GM12892 (cell line): ENCODE measurements at regions not wholly inside any gene's neighbourhood (a gene's known extent, or its start where the extent isn't known, plus 50 kb on each side); places are given as distances from the start of the nearest gene placed in this dataset.
"Not testable (repeated sequence)": the region's sequence is repeated elsewhere in the genome, so short reads cannot be mapped to it uniquely, and the experiment has no call there.

Source experiments
- POLR2A ChIP-seq: IDR thresholded peaks from 2 replicates; pipeline ENCODE4 v1.6.1; 2011; ENCODE audit warnings: low read depth, low read length, control low read depth
- POLR2AphosphoS5 ChIP-seq: IDR thresholded peaks from 2 replicates; pipeline ENCODE4 v1.6.1; 2011; ENCODE audit warnings: low read depth, low read length, control low read depth
- TAF1 ChIP-seq: IDR thresholded peaks from 2 replicates; pipeline ENCODE4 v1.6.1; 2011; ENCODE audit warnings: low read depth, mild to moderate bottlenecking, control low read depth, low read length, borderline replicate concordance

DNA sequence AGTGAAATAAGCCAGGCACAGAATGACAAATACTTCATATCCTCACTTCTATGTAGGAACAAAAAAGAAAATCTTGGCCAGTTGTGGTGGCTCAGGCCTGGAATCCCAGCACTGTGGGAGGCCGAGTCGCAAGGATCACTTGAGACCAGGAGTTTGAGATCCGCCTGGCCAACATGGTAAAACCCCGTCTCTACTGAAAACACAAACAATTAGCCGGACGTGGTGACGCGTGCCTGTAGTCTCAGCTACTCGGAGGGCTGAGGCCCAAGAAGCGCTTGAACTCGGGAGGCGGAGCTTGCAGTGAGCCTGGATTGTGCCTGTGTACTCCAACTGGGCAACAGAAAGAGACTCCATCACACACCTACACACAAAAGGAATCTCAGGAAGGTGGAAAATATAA is 112.3 kb upstream of the HMX1 start:
- TF ChIP-seq POLR2A, POLR2AphosphoS5, TAF1: not testable (repeated sequence)
